ENCODE measurements at regions not wholly inside any gene's neighbourhood (a gene's known extent, or its start where the extent isn't known, plus 50 kb on each side); places are given as distances from the start of the nearest gene placed in this dataset.

- TF ChIP-seq POLR2AphosphoS5 (IDR thresholded peaks at IDR 0.05) (no peak), POLR2A (IDR thresholded peaks at IDR 0.05) (no peak), CTCF (IDR thresholded peaks at IDR 0.05) (no peak), EP300 (IDR thresholded peaks at IDR 0.05) (no peak)
- Histone ChIP-seq H3K27ac (no peak overlapping the region), H3K9me3 (no peaks in the 10 kb centered on the region), H3K4me3 (no peak overlapping the region), H3K4me1 (peaks cover 0 to 8% (median 0%) of the 10 kb centered on the region in 4 donors), H3K36me3 (no peaks in the 10 kb centered on the region), H3K27me3 (no peaks in the 10 kb centered on the region)
- intact Hi-C loops (cut with DNase I; ENCODE audit: low total_unique reads) = no loop called here
- no peak for DNase-seq
- 82 to 94% (median 86%) methylated on average over 4 of the region's 4 CpGs for WGBS, 5 donors
These were observed 100.3 kb downstream of the GJA1 start for GRCh38 chr6:121535777-121536176.

GRCh38 chr6:121536345-121536744, 100.9 kb downstream of the GJA1 start:
- WGBS, 5 donors = 83 to 90% (median 86%) methylated on average over 2 of the region's 2 CpGs
- Histone ChIP-seq H3K4me3 (no peak overlapping the region), H3K4me1 (peaks cover 0 to 8% (median 0%) of the 10 kb centered on the region in 4 donors), H3K36me3 (no peaks in the 10 kb centered on the region), H3K27ac (no peak overlapping the region), H3K9me3 (no peaks in the 10 kb centered on the region), H3K27me3 (no peaks in the 10 kb centered on the region)
- intact Hi-C loops (cut with DNase I; ENCODE audit: low total_unique reads) = no loop called here
- no peak for DNase-seq
- no peak for TF ChIP-seq POLR2A (IDR thresholded peaks at IDR 0.05)
- no peak for TF ChIP-seq EP300 (IDR thresholded peaks at IDR 0.05)
- TF ChIP-seq CTCF (IDR thresholded peaks at IDR 0.05) = no peak
- TF ChIP-seq POLR2AphosphoS5 (IDR thresholded peaks at IDR 0.05) = no peak

- WGBS, 5 donors = 57 to 72% (median 62%) methylated on average over 1 of the region's 1 CpG
- no peaks in the 10 kb centered on the region for H3K4me1 ChIP-seq
- H3K9me3 ChIP-seq = no peaks in the 10 kb centered on the region
- H3K36me3 ChIP-seq = no peaks in the 10 kb centered on the region
- H3K4me3 ChIP-seq = no peak overlapping the region
- no peak for TF ChIP-seq POLR2AphosphoS5 (IDR thresholded peaks at IDR 0.05)
- H3K27me3 ChIP-seq = no peaks in the 10 kb centered on the region
- intact Hi-C loops (cut with DNase I; ENCODE audit: low total_unique reads) = no loop called here
- no peak overlapping the region for H3K27ac ChIP-seq
- DNase-seq = no peak
These were observed 104.0 kb downstream of the GJA1 start for GRCh38 chr6:121539439-121539838.

- no peaks in the 10 kb centered on the region for H3K9me3 ChIP-seq
- H3K4me3 ChIP-seq = no peak overlapping the region
- no peak for DNase-seq
- no peak overlapping the region for H3K27ac ChIP-seq
- intact Hi-C loops (cut with DNase I; ENCODE audit: low total_unique reads) = no loop called here
- TF ChIP-seq POLR2A (IDR thresholded peaks at IDR 0.05) (no peak), POLR2AphosphoS5 (IDR thresholded peaks at IDR 0.05) (no peak), CTCF (IDR thresholded peaks at IDR 0.05) (no peak), EP300 (IDR thresholded peaks at IDR 0.05) (no peak)
- no peaks in the 10 kb centered on the region for H3K27me3 ChIP-seq
- H3K4me1 ChIP-seq = no peaks in the 10 kb centered on the region
- H3K36me3 ChIP-seq = no peaks in the 10 kb centered on the region
- WGBS, 5 donors = 71 to 83% (median 82%) methylated on average over 2 of the region's 2 CpGs
These were observed 104.8 kb downstream of the GJA1 start for GRCh38 chr6:121540210-121540609.

GRCh38 chr6:121544691-121545090, 109.2 kb downstream of the GJA1 start:
- Histone ChIP-seq H3K9me3 (no peaks in the 10 kb centered on the region), H3K27me3 (no peaks in the 10 kb centered on the region), H3K4me1 (no peaks in the 10 kb centered on the region), H3K4me3 (no peak overlapping the region), H3K36me3 (no peaks in the 10 kb centered on the region), H3K27ac (no peak overlapping the region)
- DNase-seq = no peak
- intact Hi-C loops (cut with DNase I; ENCODE audit: low total_unique reads) = no loop called here
- no peak for TF ChIP-seq POLR2A (IDR thresholded peaks at IDR 0.05)
- no peak for TF ChIP-seq CTCF (IDR thresholded peaks at IDR 0.05)
- no peak for TF ChIP-seq POLR2AphosphoS5 (IDR thresholded peaks at IDR 0.05)
- TF ChIP-seq EP300 (IDR thresholded peaks at IDR 0.05) = no peak
- WGBS, 5 donors = 81 to 89% (median 86%) methylated on average over 4 of the region's 4 CpGs

All from stomach (tissue), 8 donors.